HG02973 (cell line): ENCODE measurements at regions not wholly inside any gene's neighbourhood (a gene's known extent, or its start where the extent isn't known, plus 50 kb on each side); places are given as distances from the start of the nearest gene placed in this dataset.
"Not testable (repeated sequence)": the region's sequence is repeated elsewhere in the genome, so short reads cannot be mapped to it uniquely, and the experiment has no call there.

Source experiments
- ATAC-seq: cut with Tn5 transposase; IDR thresholded peaks from one replicate; pipeline ENCODE4 v1.9.1; 2021; ENCODE audit warnings: moderate library complexity; ENCODE audit not compliant: unreplicated experiment

DNA sequence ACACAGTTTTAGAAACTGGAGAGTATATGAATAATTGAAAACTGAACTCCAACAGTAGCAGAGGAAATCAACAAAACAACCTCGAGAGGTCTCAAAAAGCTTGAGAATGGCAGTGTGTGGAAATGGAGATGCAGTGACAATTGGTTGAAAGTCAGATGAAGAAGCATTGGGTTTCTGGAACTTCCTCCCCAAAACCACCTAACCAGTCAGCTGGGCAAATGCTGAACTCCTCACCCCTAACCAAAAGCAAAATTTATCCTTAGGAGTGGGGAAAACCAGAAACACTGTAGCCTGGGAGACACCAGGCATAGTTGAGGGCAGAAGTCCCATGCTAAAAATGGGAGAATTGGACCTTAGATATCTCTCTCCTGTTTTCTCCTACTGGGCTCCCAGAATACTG, 109.9 kb downstream of the TANC2 start:
- ATAC-seq: no peak

DNA sequence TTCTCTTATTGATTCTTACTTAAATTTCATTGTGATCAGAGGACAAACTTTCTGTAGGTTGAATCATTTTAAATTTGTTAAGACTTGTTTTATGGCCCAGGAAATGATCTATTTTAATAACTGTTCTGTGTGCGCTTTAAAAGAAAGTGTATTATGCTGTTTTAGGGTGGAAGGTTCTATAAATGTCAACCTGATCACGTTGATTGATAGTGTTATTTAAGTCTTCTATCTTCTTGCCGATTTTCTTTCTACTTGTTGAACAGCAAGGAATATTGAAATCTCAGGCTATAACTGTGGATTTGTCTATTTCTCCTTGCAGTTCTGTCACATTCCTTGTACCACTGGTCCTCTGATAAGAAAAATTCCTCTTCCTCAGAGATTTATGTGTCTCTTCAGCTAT, 112.7 kb downstream of the TANC2 start:
- ATAC-seq: no peak

DNA sequence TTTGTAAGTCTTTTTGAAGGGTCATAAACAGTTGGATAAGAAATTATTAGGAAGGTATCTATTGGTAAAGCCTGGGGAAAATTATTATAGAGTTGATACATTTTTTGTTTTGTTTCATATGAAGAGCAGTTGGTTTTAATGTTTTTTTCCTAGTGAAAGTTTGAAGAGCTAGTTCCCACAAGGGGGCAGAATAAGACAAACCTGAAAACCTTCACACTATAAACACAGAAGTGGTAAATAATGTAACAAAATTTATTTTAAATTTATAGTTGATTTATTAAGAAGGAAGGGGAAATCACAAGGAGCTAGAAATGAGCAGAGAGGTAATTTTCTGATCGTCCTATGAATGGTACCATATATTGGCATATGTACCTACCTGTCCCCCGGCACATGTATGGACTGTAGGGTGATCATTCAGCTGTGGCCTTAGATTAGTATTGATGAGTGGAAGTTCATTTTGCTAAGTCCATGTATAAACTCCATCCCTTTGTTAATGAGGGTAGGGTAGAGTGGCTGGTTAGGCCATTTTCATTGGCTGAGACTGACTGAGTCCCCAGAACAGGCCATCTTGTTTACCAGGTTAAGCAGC, 116.3 kb downstream of the TANC2 start:
- ATAC-seq: no peak

DNA sequence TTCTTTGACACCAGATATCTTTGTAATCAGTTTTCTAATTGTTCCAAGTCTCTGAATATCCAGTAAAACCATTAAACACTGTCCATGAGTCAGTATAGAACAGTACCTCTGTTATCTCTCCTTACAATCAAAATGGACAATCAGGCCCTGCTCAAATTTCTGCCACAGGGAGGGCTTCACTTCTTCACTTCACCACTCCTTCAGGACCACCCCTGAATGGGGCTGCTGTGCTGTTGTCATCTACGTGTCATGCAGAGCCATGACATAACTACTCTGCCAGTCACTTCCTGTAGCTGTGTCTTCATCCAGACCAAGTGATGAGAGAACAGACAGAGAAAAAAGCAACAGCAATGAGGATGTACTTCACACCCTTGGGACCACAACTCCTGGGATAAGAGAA, 116.9 kb downstream of the TANC2 start:
- no peak for ATAC-seq

DNA sequence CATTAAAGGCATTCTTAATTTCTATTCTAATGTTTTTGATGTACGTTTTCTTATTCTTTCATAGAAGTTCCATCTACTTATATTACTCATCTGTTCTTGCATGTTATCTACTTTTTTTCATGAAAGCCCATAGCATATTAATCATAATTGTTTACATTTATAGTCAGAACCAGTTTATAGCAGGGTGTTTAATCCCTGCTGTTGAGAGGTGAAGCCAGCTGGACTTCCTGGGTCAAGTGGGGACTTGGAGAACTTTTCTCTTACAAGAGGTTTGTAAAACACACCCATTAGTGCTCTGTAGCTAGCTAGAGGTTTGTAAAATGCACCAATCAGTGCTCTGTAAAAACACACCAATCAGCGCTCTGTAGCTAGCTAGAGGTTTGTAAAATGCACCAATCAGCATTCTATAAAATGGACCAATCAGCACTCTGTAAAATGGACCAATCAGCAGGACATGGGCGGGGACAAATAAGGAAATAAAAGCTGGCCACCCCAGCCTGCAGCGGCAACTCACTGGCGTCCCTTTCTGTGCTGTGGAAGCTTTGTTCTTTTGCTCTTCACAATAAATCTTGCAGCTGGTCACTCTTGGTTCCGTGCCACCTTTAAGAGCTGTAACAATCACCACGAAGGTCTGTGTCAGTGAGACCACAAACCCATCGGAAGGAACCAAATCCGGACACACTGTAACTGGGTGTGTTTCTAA, 120.6 kb downstream of the TANC2 start:
- ATAC-seq: no peak

DNA sequence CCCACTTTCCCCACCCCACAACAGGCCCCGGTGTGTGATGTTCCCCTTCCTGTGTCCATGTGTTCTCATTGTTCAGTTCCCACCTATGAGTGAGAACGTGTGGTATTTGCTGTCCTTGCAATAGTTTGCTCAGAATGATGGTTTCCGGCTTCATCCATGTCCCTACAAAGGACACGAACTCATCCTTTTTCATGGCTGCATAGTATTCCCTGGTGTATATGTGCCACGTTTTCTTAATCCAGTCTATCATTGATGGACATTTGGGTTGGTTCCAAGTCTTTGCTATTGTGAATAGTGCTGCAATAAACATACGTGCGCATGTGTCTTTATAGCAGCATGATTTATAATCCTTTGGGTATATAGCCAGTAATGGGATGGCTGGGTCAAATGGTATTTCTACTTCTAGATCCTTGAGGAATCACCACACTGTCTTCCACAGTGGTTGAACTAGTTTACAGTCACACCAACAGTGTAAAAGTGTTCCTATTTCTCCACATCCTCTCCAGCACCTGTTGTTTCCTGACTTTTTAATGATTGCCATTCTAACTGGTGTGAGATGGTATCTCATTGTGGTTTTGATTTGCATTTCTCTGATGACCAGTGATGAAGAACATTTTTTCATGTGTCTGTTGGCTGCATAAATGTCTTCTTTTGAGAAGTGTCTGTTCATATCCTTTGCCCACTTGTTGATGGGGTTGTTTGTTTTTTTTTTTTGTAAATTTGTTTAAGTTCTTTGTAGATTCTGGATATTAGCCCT, 124.5 kb downstream of the TANC2 start:
- ATAC-seq: not testable (repeated sequence)

DNA sequence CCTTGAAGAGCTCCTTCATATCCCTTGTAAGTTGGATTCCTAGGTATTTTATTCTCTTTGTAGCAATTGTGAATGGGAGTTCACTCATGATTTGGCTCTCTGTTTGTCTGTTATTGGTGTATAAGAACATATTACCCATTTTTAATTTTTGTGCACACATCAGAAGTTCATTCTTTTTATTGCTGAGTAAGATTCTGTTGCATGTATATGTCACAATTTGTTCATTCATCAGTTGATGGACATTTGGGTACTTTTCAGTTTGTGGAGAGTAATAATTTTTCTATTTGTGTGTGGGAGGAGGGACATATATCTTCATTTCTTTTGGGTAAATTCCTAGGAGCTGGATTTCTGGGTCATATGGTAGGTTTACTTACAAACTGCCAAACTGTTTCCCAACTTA, 125.9 kb downstream of the TANC2 start:
- not testable (repeated sequence) for ATAC-seq

DNA sequence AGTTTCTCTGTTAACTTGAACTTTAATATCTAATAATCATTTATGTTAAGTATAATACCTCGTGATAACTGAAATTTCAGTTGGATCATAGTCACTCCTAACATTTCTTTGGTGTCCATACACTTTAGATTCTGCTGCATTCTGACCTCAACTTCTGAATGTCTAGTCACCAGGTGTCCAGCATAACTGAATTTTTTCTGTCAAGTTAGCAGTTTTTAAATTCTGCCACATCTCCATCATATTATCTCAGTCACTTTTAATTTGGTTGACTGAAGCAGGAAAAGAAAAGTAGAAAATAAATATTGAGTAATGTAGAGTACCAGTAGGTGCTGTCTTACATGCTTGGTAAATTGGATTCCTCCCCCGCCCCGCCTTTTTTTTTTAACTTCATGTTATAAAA, 128.6 kb downstream of the TANC2 start:
- ATAC-seq: no peak

DNA sequence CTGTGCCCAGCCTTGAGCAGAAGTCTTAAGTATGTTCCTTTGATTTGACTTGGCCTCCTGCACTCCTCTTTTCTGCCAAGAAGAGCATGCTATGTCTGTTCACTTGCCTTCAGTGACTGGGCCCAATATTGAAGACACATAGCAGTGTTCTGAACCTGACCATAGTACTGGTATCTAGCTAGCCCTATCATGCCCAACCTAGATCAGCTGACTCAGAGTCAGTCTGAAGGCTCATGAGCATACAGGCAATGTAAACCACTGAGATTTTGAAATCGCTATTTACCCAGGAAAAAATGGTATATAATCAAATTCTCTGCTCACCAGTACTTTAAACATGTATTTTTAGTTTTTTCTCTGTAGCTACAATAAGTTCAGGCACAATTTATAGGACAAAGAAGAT, 129.4 kb downstream of the TANC2 start:
- ATAC-seq: no peak

DNA sequence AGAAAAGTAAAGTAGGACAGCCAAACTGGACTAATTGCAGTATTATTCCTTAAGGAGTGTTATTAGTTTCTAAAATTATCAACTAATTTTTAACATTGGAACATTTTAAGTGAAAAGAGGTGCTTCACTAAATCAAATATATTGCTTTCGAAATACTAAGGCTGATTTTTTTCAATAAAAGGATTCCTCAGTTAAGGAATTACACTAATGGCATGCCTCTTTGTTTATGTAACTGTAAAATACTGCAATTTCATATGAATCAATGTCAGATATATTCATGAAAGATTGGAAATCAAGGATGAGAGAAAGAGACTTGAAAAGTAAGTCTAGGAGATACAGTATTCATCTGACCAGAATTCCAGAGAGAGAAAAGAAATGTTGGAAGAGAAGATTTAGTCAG, 129.8 kb downstream of the TANC2 start:
- no peak for ATAC-seq

DNA sequence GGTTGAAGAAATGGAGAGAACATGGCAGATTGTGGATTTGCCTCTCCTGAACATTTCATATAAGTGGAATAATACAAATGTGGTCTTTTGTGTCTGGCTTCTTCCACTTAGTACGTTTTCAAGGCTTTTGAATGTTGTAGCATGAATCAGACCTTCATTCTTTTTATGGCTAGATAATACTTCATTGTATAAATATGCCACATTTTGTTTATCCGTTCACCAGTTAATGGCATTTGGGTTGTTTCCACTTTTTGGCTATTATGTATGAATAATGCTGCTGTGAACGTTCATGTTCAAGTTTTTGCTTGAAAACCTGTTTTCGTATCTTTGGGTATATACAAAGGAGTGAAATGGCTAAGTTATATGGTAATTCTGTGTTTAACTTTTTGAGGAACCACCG, 130.4 kb downstream of the TANC2 start:
- ATAC-seq: no peak

DNA sequence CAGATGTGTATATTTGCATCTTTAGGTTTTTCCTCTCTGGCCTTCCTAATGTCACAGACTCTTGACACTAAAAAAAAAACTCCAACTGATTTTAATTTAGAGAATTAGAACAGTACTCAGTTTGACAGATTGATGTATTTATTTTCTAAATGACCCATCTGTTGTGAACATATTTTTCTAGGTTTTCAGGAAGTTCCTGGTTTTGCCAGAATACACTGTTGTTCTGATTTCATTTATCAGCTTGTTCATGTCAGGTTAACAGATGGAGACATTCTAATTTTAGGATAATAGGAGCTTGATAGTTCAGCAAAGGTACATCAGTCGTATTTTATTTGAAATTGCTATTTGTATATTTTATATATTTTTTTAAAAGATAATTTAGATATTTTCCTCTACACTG, 133.4 kb downstream of the TANC2 start:
- ATAC-seq: no peak

DNA sequence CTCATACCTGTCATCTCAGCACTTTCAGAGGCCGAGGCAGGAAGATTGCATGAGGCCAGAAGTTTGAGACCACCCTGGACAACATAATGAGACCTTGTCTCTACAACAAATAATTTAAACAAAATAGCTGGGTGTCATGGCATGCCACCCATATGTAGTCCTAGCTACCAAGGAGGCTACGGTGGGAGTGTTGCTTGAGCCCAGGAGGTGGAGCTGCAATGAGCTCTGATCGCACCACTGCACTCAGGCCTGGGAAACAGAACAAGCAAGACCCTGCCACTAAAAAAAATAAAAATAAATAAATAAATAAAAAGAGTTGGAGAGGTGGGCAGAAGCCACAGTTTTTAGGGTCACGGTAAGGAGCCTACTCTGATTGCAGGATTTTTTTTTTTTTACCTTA, 136.0 kb downstream of the TANC2 start:
- ATAC-seq: no peak

DNA sequence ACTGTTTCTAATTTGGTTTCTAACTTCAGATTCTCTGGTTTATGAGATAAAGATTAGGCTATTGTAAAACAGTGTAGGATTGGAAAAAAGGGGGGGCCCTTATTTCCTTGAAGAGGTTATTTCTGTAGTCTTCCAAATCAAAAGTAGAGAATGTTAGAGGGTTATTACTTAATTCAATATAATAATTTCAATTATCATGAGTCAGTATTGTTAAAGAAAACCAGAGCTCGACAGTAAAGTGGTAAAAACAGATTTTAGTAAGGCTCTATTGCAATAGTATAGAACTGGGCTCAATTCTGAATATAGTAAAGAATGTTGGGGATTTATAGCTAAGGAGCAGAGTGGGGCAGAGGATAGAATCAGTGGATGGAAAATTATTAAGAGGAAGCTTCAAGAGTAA, 140.0 kb downstream of the TANC2 start:
- ATAC-seq: no peak

DNA sequence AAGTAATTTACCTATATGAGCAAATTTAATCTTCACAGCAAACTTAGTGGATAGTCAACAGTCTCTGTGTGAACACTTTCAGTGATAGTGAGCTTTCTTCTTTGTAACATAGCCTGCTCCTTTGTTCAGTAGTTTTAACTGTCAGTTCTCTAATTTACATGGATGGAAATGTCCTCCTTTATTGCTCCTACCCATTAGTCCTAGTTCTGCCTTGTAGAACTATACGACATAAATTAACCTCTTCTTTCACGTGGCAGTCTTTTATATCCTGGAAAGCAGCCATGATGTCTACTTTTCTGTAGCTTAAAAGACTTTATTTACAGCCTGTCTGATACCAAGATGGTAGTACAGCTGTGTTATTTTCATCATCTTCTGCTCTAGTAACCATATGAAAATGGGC, 143.6 kb downstream of the TANC2 start:
- no peak for ATAC-seq

DNA sequence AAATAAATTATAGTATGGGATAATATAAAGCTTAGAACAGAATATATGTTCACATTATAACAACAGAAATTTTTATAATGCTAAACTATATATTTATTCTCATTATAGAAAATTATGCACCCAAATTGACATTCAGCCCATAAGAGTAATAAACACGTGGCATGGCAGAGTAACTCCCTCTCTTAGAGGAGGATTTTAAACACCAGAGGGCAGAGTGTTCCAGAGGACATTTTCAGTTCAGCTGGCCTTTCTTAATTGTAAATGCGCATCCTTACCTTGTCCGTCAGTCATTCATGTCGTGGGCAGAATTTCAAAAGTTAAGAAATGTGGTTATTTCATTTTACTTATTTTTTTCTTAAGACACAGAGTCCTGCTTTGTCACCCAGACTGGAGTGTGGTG, 147.1 kb downstream of the TANC2 start:
- ATAC-seq: no peak

DNA sequence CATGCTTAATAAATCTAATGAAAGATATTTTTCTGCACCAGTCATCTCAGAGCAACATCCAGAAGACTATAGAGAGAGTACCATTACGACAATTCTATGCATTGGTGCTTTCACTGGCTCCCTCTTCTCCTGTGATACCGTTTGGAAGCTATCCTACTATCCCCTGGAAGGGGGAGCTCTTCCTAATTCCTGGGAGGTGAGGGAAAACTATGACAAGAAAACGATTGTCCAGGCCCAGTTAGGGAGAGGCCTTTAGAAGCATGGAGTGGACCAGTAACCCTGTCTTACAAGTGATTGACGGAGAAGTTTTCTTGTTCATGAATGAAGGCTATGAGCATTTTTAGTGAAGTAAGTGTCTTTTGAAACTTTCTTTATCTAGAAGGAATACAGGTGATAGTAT, 150.2 kb downstream of the TANC2 start:
- ATAC-seq: no peak

DNA sequence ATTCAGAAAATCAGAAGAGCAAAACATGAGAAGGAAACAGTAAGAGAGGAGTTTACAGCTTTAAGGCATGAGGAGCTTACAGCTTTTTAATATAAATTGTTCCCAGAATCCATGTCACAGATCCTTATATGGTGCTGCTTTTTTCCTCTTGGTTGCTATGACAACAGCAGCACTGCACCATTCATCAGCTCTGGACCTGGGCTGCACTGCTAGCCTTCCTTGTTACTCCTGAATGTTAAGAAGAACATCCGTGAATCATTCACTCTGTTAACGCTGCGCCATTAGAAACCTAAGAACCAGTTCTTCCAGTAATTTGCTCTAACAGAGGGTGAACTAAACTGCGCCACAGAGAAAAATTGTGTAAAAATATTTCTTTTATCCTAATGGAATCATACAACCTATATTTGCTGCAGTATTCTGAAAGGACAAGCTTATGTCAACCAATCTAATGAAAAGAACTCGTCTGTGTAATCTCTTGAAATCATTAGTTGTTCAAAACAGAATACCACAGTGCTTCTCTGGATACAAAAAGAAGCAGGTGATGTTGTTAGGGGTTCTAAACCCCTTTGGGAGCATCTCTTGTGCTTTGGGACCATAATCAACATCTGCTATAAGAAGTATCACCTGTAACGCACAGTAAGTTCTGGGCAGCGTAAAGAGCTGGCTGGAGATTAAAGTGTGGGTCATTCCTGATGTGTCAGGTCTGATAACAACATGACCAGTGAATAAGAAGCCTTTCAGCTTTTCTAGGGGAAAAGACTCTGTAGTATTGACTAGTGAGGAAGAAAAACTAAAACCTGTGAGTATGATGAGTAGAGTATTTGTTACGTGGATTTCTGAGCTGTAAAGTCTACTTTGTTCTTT, 151.2 kb downstream of the TANC2 start:
- no peak for ATAC-seq

DNA sequence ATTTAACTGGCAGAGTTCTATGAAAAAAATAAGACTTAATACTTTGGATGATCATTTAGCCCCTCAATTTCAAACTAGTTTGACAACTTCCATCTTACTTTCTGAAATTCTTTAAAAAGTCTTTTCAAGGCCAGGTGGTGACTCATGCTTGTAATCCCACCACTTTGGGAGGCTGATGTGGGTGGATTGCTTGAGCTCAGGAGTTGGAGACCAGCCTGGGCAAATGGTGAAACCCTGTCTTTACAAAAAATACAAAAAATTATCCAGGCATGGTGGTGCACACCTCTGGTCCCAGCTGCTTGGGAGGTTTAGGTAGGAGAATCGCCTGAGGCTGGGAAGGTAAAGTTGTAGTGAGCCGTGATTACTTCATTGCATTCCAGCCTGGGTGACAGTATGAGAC, 154.4 kb downstream of the TANC2 start:
- no peak for ATAC-seq

DNA sequence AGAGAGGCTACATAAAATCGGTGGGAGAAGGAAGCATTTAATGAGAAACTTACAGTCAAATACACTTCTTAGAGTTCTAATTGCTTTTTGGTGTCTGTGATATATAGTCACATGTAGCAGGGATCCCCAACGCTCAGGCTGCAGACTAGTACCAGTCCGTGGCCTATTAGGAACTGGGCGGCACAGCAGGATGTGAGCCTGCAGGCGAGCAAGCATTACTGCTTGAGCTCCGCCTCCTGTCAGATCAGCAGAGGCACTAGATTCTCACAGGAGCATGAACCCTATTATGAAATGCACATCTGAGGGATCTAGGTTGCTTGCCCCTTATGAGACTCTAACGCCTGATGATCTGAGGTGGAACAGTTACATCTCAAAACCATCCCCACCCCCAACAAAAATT, 158.5 kb downstream of the TANC2 start:
- ATAC-seq: no peak

DNA sequence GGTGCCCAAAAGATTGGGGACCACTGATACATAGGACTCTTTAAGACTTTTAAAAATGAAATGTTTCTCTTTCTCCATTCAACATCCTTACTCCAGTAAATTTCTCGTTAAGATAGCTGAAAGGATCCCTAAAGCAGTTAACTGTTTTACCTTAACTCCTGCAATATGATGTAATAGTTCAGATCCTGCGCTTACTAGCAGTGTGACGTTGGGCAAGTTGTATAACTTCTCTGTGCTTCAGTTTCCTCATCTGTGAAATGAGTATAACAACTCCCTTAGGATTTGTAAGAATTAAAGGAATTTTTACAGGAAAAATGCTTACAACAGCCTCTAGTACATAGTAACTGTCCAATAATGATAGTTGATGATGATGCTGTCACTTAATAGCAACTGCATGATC, 158.9 kb downstream of the TANC2 start:
- no peak for ATAC-seq
